HCT116 (cell line): ENCODE measurements at regions not wholly inside any gene's neighbourhood (a gene's known extent, or its start where the extent isn't known, plus 50 kb on each side); places are given as distances from the start of the nearest gene placed in this dataset.

ENCODE experiments used
- CEBPB ChIP-seq: IDR thresholded peaks from 2 replicates; pipeline ENCODE4 v1.6.1; 2012; ENCODE audit warnings: low read depth
- CTCF ChIP-seq, 3 experiments: fragments of 200-600 bp in 1 of 3; sonication (generic) in 1 of 3; IDR thresholded peaks in 2 of 3; conservative IDR thresholded peaks in 1 of 3; 2 replicates each; pipeline ENCODE4 v1.5.1; 2012 to 2017; ENCODE audit warnings: low read depth in 2 of 3, low read length in 2 of 3, antibody characterized with exemption in 1 of 3, borderline replicate concordance in 1 of 3, control low read depth in 1 of 3, mild to moderate bottlenecking in 1 of 3, mixed read lengths in 1 of 3, mixed run types in 1 of 3, moderate library complexity in 1 of 3; ENCODE audit not compliant: insufficient read depth in 1 of 3
- EZH2 ChIP-seq: fragments of 200-600 bp; sonication (generic); IDR thresholded peaks from 2 replicates; pipeline ENCODE4 v1.6.1; 2017; ENCODE audit warnings: antibody characterized with exemption, mixed run types
- EZH2phosphoT487 ChIP-seq: fragments of 200-600 bp; IDR thresholded peaks from 2 replicates; pipeline ENCODE4 v1.6.1; 2018; ENCODE audit warnings: antibody characterized with exemption, borderline replicate concordance
- JUND ChIP-seq: IDR thresholded peaks from 2 replicates; pipeline ENCODE4 v1.6.1; 2012
- POLR2A ChIP-seq: IDR thresholded peaks from 2 replicates; pipeline ENCODE4 v1.7.0; 2011; ENCODE audit warnings: borderline replicate concordance; ENCODE audit not compliant: insufficient read depth, insufficient read length; ENCODE audit errors: extremely low read depth
- POLR2AphosphoS5 ChIP-seq: IDR thresholded peaks from 2 replicates; pipeline ENCODE4 v1.6.1; 2011; ENCODE audit warnings: mild to moderate bottlenecking, low read depth, low read length, moderate library complexity
- RAD21 ChIP-seq: IDR thresholded peaks from 2 replicates; pipeline ENCODE4 v1.6.1; 2012; ENCODE audit warnings: low read depth, mild to moderate bottlenecking
- REST ChIP-seq: IDR thresholded peaks from 2 replicates; pipeline ENCODE4 v1.6.1; 2012; ENCODE audit warnings: low read depth
- SP1 ChIP-seq: IDR thresholded peaks from 2 replicates; pipeline ENCODE4 v1.6.1; 2012; ENCODE audit warnings: low read depth
- YY1 ChIP-seq: IDR thresholded peaks from 2 replicates; pipeline ENCODE4 v1.6.1; 2011; ENCODE audit warnings: low read length, low read depth, moderate library complexity, mild to moderate bottlenecking; ENCODE audit not compliant: insufficient replicate concordance; ENCODE audit errors: extremely low read depth
- ZFX ChIP-seq: fragments of 450-650 bp; IDR thresholded peaks from 2 replicates; pipeline ENCODE4 v1.6.1; 2017
- ZNF274 ChIP-seq: fragments of 200-500 bp; sonication (Bioruptor generic); IDR thresholded peaks from 2 replicates; pipeline ENCODE4 v1.6.1; 2014; ENCODE audit warnings: mild to moderate bottlenecking, low read depth, low read length, inconsistent platforms
- TF ChIP-seq, protein P1 (sequence below): IDR thresholded peaks from 2 replicates; pipeline ENCODE4 v1.6.1; 2012

- no peak for TF ChIP-seq POLR2AphosphoS5
- TF ChIP-seq POLR2A, result no peak
- no peak for TF ChIP-seq CTCF (IDR thresholded peaks at IDR 0.05 in 2 of 3, conservative IDR thresholded peaks at IDR 0.05 in 1 of 3; ENCODE audit: borderline replicate concordance in 1 of 3, insufficient read depth in 1 of 3, low read depth in 2 of 3, low read length in 2 of 3)
- no peak for TF ChIP-seq EZH2phosphoT487
- TF ChIP-seq CEBPB, result no peak
- TF ChIP-seq REST, result no peak
- TF ChIP-seq EZH2, result no peak
- no peak for TF ChIP-seq YY1
- TF ChIP-seq ZFX, result no peak
- TF ChIP-seq JUND, result no peak
- TF ChIP-seq RAD21, result no peak
- no peak for TF ChIP-seq SP1
- no peak for TF ChIP-seq ZNF274
- TF ChIP-seq, protein P1, sequence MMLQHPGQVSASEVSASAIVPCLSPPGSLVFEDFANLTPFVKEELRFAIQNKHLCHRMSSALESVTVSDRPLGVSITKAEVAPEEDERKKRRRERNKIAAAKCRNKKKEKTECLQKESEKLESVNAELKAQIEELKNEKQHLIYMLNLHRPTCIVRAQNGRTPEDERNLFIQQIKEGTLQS, result no peak
Observed at GRCh38 chr10:5271526-5271925, 74.9 kb downstream of the AKR1C4 start.
